DND-41 (cell line): ENCODE measurements at regions not wholly inside any gene's neighbourhood (a gene's known extent, or its start where the extent isn't known, plus 50 kb on each side); places are given as distances from the start of the nearest gene placed in this dataset.

Experiments
- CTCF ChIP-seq: IDR thresholded peaks from 2 replicates; pipeline ENCODE4 v1.5.1; 2012; ENCODE audit warnings: borderline replicate concordance, low read length, moderate library complexity, mild to moderate bottlenecking; ENCODE audit not compliant: poor library complexity, severe bottlenecking; ENCODE audit errors: extremely low read depth
- EZH2 ChIP-seq: IDR thresholded peaks from 3 replicates; pipeline ENCODE4 v1.6.1; 2012; ENCODE audit warnings: borderline replicate concordance, low read depth, mild to moderate bottlenecking, moderate library complexity, low read length, inconsistent platforms; ENCODE audit not compliant: severe bottlenecking

- no peak for TF ChIP-seq EZH2
- TF ChIP-seq CTCF: no peak
Measured at GRCh38 chr5:115386657-115387056, 90.2 kb upstream of the CCDC112 start.
